ENCODE measurements at regions not wholly inside any gene's neighbourhood (a gene's known extent, or its start where the extent isn't known, plus 50 kb on each side); places are given as distances from the start of the nearest gene placed in this dataset.
"Not testable (repeated sequence)": the region's sequence is repeated elsewhere in the genome, so short reads cannot be mapped to it uniquely, and the experiment has no call there.

DNA sequence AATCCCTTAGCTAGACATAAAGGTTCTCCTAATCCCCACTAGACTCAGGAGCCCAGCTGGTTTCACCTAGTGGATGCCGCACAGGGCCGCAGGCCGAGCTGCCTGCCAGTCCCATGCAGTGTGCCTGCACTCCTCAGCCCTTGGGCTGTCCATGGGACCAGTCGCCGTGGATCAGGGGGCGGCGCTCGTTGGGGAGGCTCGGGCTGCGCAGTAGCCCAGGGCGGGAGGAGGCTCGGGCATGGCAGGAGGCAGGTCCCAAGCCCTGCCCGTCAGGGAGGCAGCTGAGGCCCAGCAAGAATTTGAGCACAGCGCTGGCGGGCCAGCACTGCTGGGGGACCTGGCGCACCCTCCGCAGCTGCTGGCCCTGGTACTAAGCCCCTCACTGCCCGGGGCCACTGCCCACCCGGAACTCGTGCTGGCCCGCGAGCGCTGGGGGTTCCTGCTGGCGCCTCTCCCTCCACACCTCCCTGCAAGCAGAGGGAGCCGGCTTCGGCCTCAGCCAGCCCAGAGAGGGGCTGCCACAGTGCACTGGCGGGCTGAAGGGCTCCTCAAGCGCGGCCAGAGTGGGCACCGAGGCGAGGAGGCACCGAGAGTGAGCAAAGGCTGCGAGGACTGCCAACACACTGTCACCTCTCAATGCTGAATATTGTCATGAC, 307.8 kb downstream of the C6orf118 start:
- no peak for FAIRE-seq

DNA sequence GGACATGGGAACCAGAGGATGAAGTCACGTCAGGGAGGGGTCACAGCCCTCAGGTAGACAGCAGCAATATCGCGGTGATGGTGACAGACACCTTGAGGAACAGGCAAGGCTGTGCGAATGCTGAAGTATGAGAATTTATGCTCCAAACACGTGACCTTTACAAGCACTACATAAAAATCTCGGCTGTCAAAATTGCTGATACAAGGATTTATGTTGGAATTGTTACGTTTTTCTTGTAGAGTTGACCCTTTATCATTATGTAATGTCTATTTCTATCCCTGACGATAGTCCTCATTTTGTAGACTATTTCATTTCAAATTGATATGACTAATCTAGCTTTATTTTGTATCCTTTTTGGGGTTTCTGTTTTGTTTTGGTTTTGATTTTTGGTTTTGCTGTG, 311.1 kb downstream of the C6orf118 start:
- FAIRE-seq, result no peak

DNA sequence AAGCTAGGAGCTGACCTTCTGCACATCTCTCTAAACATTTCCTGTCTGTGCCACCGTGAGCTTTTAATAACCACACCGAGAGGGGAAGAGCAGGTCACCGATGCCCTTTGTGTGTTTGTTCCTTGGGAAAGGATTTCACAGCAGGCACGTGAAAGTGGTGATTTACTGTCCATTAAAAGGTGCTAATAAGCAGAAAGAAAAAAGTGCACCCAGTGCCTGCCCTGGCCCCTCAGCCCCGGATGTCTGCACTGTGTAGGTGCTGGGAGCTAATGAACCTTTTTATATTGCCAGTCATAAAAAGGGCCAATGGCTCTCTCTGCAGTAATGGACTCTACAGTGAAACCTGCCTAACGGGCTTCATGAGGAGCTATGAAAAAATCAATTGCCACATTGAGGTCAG, 312.6 kb downstream of the C6orf118 start:
- FAIRE-seq, result no peak

DNA sequence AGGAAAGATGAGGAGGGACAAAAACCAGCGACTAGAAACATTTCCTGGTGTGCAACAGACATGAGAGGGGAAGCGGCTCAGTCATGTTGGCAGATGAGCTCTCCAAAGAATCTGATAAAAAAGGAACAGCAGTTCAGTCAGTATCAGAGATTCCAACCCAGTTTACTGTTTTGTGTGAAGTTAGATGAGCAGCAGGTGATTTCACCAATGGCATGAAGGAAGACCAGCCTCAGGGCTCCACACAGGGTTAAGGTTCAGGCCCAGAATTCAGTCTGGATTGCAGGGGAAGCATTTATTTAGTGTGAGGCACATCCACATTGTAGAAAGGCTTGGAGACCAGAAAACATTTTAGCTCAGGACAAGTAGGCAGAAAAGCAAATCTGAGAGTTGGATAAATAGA, 317.8 kb downstream of the C6orf118 start:
- no peak for FAIRE-seq

DNA sequence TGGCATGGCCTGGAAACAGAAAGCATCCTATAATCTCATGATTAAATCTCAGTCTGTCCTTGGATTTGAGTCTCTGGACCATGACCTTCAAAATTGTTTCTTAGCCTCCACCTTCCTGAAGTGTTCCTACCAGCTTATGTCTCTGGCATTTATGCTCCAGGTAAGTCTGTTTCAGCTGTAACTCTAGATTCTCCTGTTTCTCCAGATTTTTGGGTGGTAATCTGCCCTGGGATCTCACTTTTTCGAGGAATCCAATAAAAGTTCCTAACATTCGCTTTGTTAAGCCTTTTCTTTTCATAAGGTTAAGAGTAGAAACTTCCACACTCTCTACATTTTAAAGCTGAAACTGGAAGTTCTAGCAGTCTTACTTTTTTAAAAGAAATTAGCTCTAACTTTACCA, 318.5 kb downstream of the C6orf118 start:
- FAIRE-seq, result no peak

DNA sequence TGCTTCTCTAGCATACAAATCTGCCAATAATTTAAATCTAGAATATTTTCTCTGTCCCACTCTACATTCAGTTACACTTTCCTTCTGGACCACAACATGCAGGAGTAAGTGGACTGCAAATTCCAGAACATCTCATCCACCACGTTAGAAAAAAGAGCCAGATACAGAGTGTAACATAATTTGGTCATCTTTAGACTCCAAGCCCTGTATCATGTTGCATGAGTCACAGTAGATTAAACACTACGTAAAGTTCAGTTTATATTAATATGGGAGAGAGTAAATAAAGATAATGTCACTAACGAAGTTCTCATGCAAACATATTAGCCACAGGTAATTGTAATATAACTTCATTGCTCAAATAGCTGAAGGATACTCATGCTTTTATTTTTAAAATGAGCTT, 327.0 kb downstream of the C6orf118 start:
- no peak for FAIRE-seq

DNA sequence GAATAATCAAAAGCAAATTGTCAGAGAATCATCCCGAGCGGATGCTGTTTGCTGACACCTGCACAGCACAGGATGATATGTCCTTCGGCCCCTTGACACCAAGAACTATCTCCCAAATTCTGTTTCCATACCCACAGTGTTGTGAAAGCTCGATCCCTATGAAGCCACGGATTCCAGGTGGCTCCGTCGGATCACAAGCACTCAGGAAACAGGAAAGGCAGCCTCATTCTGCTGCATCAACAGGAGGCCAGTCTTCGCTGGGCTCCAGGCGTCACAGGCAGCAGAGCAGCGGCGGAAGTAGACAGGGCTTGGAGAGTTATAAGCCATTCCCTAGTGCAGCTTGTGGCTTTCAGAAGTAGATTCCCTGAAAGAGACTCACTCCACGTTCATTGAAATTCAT, 342.3 kb downstream of the C6orf118 start:
- no peak for FAIRE-seq

DNA sequence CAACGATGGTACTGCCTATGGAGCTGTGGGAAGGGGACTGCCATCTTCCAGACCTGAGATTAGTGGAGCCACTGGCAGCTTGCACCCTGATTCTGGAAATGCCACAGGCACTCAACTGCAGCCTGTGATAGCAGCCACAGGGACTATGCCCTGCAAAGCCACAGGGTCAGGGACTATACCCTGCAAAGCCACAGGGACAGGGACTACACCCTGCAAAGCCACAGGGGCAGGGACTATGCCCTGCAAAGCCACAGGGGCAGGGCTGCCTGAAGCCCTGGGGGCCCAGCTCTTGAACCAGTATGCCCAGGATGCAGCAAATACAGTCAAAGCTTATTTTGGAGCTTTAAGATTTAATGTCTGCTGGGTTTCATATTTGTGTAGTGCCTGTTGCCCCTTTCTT, 346.6 kb downstream of the C6orf118 start:
- no peak for FAIRE-seq

DNA sequence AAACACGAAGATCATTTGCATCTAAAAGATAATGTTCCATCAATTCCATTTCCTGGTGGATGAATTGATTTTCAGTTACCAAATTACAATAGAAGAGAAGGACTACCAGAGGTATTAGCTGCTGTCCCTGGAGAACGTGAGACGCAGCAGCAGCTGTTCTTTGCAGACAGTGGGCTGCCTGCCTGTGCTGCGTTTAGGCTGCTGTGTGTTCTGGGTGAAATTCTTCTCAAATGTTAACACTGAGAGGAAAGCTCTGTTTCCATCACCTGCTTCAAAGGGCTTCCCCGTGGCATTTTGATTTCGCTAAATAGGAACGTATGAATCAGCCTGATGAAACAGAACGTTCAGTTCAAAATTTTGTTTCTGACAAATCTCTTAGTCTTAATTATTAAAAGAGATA, 362.2 kb downstream of the C6orf118 start:
- no peak for FAIRE-seq

DNA sequence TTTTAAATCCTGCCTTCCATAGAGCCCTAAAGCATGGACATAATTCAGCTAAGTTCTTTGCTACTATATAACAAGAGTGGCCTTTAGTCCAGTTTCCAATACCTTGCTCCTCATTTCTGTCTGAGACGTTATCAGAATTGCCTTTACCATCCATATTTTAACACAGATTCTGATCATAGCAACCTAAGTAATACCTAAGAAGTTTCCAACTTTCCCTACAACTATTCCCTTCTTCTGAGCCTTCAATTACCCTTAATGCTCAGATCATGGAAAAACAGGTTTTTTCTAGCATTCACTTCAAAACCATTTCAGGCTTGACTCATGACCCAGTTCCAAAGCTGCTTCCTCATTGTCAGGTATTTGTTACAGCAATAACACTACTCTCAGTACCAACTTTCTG, 367.1 kb downstream of the C6orf118 start:
- FAIRE-seq, result no peak

DNA sequence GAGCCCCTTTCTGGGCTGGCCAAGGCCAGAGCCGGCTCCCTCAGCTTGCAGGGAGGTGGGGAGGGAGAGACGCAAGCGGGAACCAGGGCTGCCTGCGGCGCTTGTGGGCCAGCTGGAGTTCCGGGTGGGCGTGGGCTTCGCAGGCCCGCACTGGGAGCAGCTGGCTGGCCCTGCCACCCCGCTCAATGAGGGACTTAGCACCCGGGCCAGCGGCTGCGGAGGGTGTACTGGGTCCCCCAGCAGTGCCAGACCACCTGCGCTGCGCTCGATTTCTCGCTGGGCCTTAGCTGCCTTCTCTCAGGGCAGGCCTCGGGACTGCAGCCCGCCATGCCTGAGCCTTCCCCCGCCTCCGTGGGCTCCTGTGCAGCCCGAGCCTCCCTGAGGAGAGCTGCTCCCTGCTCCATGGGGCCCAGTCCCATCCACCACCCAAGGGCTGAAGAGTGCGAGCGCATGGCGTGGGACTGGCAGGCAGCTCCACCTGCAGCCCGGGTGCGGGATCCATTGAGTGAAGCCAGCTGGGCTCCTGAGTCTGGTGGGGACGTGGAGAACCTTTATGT, 376.1 kb downstream of the C6orf118 start:
- not testable (repeated sequence) for FAIRE-seq

DNA sequence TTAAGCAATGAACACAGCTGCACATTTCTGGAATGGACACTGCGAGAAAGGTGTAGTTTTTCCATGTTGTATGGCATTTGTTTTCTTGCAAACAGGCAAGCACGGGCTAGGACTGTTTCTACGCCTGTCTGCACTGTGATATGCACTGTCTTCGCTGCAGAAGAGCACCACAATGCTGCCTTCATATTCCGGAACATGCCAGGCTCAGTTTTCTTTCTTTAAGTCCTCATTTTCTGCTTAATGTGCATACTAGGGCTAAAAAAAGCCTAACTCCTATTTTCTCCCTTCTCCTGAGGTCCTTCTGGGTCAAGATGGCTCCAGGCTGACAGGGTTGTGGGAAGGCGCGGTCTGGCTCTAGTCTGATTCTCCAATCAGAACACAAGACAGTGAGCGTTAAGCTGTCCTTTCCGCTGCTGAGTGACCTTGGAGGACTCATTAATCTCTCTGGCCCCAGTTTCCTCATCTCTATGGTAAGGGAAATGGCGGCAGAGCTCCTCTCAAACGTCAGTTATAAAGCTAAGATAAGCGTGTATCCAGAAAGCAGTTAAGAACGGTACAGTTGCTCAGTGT, 379.9 kb downstream of the C6orf118 start:
- FAIRE-seq, result no peak

DNA sequence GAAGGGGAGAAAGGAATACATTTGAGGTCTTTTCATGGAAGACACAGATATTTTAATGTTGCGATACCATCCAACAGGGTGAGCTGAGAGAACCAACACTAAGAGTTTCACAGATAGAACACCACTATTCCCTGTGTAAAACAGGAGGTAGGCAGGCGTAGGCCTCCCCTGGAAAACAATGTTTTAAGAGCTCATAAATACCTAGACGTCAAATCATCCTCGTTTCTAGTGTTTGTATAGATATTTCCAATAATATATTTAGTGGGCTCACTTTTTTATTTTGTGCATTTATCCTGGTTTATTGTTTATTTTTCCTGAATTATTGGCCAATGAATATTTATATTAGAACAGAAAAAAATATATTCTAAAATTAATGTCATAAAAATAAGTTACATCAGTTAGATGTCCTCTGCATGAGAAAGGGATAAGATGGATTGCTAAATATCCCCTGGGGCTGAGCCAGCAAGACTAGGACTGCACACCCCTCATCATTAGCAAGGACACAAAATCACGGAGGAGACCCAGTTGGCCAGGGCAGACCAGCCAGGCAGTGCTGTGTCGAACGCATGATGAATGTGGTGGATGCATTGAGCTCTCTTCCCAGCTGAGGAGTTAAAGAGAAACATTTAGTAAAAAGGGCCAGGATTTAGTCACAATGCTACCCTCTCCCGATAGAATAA, 380.5 kb downstream of the C6orf118 start:
- FAIRE-seq, result no peak

DNA sequence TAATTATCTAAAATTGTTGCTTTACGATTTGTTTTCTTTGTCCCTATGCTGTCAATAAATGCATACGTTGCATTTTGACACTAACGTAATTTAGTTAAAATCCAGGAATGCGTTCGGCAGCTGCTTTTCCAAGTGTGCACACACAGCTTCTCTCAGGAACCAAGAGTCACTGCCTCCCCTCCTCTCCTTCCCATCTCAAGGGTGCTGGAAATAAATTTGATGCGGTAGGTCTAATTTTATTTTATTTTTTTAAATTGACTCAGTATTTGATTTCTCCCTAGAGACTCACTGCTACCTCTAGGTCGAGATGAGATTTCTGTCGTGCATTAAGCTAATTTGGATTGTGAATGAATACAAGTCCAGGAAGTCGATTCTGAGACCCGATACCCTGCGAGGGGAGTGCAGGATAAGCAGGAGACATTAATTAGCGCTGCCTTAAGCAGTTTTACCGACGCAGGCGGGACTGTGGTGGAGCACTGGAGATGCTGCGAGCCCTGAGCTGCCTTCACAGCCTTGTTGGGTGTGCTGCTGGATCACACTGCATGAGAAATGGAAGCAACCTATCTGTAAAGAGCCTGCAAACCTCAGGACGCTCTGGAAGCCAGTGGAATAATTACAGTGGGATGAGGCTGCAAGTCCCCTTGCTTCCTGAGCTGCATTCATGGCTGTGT, 381.2 kb downstream of the C6orf118 start:
- no peak for FAIRE-seq

DNA sequence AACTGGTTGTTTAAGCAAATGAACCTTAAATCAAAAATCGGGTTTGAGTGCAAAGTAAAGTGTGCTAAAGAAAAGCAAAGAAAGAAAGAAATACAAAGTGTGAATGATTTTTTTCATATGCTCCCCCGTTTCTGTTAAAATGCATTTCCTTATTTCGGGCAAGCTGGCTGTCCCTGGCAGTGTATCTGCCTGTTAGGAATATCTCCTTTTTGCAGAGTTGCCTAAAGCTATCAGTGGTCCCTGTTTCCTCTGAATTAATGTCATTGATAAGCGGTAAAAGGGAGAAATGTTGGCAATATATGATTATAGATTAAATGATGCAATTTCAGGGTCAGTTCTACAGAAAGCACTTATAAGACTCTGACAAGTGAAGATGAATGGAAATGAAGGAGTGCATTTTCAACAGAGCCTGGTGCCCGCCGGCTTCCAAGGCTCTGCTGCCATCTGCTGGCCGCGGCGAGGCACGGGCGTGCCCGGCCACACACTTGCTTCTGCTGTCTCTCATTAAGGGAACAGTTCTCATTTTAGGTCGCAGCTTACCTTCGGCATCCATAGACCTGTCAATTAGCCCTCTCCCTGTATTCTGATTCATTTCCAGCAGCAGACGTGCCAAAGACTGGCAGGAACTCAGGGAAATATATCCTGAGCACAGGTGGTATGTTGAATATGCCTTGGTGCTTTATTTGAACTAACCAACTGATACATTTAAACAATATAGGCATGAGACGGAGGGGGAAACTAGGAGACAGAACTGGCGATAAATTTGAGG, 381.9 kb downstream of the C6orf118 start:
- FAIRE-seq, result no peak

DNA sequence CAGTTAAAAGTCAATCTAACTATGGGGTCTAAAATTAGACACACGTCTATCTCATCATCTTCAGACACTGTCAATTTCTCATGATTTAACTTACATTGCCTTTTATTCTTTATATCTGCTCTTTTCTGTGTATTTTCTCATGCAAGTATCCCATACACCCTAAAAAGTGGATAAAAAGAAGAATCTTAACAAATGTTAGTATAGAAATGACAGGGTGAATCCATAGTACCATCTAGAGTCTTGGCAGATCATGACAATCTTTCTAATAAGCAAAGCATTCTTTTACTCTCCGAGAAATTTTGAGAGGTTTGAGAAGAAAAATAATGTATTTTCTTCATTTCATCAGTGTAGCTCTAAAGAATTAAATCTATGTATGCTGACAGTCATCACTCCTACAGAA, 382.7 kb downstream of the C6orf118 start:
- no peak for FAIRE-seq

DNA sequence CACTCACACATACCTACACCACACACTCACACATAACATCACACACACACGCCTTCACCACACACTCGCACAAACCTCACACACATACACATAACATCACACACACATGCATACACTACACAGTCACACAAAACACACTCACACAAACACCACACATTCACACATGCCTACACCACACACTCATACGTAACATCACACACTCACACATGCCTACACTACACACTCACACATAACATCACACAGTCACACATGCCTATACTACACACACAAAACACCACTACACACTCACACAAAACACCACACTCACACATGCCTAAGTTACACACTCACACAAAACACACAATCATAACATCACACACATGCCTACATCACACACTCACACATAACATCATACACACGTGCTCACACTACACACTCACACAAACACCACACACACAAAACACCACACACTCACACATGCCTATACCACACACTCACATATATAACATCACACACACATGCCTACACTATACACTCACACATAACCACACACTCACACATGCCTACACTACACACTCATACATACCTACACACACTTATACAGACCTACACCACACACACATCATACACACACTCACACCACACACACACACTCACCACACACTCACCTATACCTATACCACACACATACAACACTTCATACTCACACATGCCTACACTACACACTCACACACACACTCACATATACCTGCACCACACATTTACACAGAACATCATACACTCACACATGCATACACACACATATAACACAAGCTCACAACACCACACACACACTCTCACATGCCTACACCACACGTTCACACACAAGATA, 383.5 kb downstream of the C6orf118 start:
- no peak for FAIRE-seq

DNA sequence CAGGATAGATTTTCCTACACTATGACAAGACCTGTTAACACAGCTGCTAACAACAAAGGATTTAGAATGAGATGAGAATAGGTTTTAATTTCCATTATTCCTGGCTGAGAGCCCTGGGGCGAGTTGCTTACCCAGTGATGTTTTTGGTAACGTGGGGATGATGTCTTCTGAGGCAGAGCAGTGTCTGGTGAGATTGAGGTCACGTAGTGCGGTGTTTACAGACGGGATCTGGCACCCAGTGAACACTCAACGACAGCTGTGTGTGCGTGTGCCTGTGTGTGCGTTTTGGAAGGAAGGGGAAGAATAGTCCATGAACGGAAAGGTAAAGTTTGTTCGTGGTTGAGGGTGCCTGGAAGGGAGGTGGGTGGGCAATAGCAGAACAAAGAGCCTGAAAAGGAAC, 384.7 kb downstream of the C6orf118 start:
- no peak for FAIRE-seq

DNA sequence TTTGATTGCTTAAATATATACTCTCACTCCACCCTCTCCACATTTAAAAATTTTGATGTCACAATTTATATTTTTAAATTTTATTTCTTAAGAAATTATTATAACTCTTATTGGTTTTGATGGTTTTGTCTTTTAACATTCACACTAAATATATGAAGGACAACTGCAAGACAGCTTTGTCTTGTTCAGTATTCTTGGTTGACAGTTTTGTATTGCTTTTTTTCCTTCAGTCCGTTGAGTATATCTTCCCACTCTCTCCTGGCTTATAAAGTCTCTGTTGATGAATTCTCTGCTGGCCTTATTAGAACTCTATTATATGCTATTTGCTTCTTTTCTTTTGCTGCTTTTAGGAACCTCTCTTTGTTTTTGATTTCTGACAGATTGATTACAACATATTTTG, 392.2 kb downstream of the C6orf118 start:
- FAIRE-seq, result no peak

DNA sequence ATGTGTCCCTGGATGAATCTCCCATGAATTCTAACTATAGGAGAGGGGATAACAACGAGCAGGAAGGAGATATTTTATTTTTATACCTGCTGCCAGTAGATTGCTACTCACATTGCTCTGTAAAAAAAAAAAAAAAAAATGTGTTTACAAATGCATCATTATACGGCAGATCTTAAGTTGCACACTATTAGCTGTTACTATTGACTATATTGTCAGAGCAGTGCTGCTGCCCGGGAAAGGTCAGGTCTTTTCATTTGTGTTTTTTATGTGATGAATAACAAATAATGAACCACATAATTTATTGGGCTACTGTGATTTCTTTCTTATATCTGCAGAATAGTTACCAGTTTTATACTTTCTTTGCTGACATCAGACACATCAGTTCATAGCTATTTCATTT, 393.3 kb downstream of the C6orf118 start:
- FAIRE-seq, result no peak

DNA sequence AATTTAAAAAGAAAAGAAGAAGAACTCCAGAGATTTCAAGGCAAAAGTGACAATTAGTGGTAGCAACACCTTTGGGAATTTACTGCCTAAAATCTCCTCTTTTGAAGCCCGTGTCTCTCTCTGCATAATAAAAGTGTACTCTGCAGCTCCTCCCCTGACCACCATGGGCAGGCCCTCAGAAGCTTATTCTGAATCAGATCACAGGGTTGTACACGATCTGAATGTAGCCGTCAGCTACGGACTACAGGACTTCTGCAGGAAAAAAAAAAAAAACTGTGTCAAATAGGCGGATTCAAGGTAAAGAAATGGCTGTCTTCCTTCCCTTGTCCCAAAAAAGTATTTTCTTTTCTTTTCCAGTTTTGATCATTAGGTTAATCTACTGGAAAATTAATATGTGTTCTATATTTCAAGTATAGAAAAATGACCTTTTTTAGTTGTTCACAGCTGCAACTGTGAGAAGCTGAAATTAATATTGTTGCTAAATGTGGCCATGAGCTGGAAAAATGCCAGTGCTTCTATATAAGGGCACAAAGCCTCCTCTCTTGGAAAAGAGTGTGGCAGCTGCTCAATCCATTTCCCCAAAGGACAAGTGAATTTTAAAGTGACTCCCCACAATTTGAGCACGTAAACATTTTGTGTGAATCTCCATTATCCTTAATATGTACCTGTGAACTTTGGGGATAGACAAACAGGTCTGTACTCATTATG, 397.4 kb downstream of the C6orf118 start:
- no peak for FAIRE-seq

Data from G401.6 (cell line).